ENCODE measurements at regions not wholly inside any gene's neighbourhood (a gene's known extent, or its start where the extent isn't known, plus 50 kb on each side); places are given as distances from the start of the nearest gene placed in this dataset.

GRCh38 chr5:125113328-125113727 is 366.9 kb upstream of the ZNF608 start:
- Mint-ChIP-seq H3K36me3 (peaks cover 7% of the 10 kb centered on the region), H3K4me3 (no peak overlapping the region), H3K4me1 (peaks cover 8% of the 10 kb centered on the region), H3K27ac (no peak overlapping the region), H3K27me3 (ENCODE audit: insufficient read depth, low read depth) (peaks cover 3% of the 10 kb centered on the region), H3K9me3 (peaks cover 18% of the 10 kb centered on the region)
- H3K79me2 ChIP-seq (ENCODE audit: low read depth) = no peaks in the 10 kb centered on the region
- no peaks in the 10 kb centered on the region for H4K20me1 ChIP-seq (ENCODE audit: low read depth)
- H3K36me3 ChIP-seq = no peaks in the 10 kb centered on the region
- H3K9me3 ChIP-seq (ENCODE audit: low read depth) = no peaks in the 10 kb centered on the region
- H3K27me3 ChIP-seq = no peaks in the 10 kb centered on the region
- no peak overlapping the region for H3K4me3 ChIP-seq
- no peak overlapping the region for H3K27ac ChIP-seq
- no peak overlapping the region for H3K9ac ChIP-seq
- TF ChIP-seq EZH2 (IDR thresholded peaks at IDR 0.05) (no peak), EZH2phosphoT487 (IDR thresholded peaks at IDR 0.05) (no peak)
- no peak overlapping the region for H2AFZ ChIP-seq (replicated peaks)
- no peaks in the 10 kb centered on the region for H3F3A ChIP-seq (ENCODE audit: low read depth)
- H3K4me1 ChIP-seq = no peaks in the 10 kb centered on the region
- no peak for DNase-seq (ENCODE audit: low spot score)
- H3K4me2 ChIP-seq = no peak overlapping the region

GRCh38 chr5:125115195-125115525 is 368.7 kb upstream of the ZNF608 start:
- no peak for TF ChIP-seq EZH2 (IDR thresholded peaks at IDR 0.05)
- no peak for TF ChIP-seq CTCF (IDR thresholded peaks at IDR 0.05)
- TF ChIP-seq EZH2phosphoT487 (IDR thresholded peaks at IDR 0.05) = no peak
- Mint-ChIP-seq H3K4me3 (no peak overlapping the region), H3K9me3 (peaks cover 19% of the 10 kb centered on the region)

GRCh38 chr5:125117566-125117965 is 371.1 kb upstream of the ZNF608 start:
- peaks cover 14% of the 10 kb centered on the region for H3K9me3 Mint-ChIP-seq
- no peaks in the 10 kb centered on the region for H4K20me1 ChIP-seq (ENCODE audit: low read depth)
- H2AFZ ChIP-seq (replicated peaks) = no peak overlapping the region
- H3K4me1 Mint-ChIP-seq = peaks cover 8% of the 10 kb centered on the region
- H3K4me1 ChIP-seq = no peaks in the 10 kb centered on the region
- H3K27ac ChIP-seq = no peak overlapping the region
- no peak overlapping the region for H3K9ac ChIP-seq
- H3K4me3 ChIP-seq = no peak overlapping the region
- H3K27ac Mint-ChIP-seq = peak overlapping the region; percentile 39
- DNase-seq (ENCODE audit: low spot score) = no peak
- H3K27me3 Mint-ChIP-seq (ENCODE audit: insufficient read depth, low read depth) = peaks cover 3% of the 10 kb centered on the region
- H3K36me3 ChIP-seq = no peaks in the 10 kb centered on the region
- H3K4me2 ChIP-seq = no peak overlapping the region
- no peak overlapping the region for H3K4me3 Mint-ChIP-seq
- peaks cover 2% of the 10 kb centered on the region for H3K36me3 Mint-ChIP-seq
- H3K27me3 ChIP-seq = no peaks in the 10 kb centered on the region
- H3K9me3 ChIP-seq (ENCODE audit: low read depth) = no peaks in the 10 kb centered on the region
- H3F3A ChIP-seq (ENCODE audit: low read depth) = no peaks in the 10 kb centered on the region
- TF ChIP-seq CTCF (IDR thresholded peaks at IDR 0.05) = no peak
- TF ChIP-seq EZH2phosphoT487 (IDR thresholded peaks at IDR 0.05) = no peak
- TF ChIP-seq EZH2 (IDR thresholded peaks at IDR 0.05) = no peak
- H3K79me2 ChIP-seq (ENCODE audit: low read depth) = no peaks in the 10 kb centered on the region

More at GRCh38 chr5:125115195-125115525, 368.7 kb upstream of the ZNF608 start:
- Histone ChIP-seq H3F3A (ENCODE audit: low read depth) (no peaks in the 10 kb centered on the region), H3K27ac (no peak overlapping the region), H3K36me3 (no peaks in the 10 kb centered on the region), H3K79me2 (ENCODE audit: low read depth) (no peaks in the 10 kb centered on the region), H3K4me3 (no peak overlapping the region), H3K9me3 (ENCODE audit: low read depth) (no peaks in the 10 kb centered on the region), H3K4me1 (no peaks in the 10 kb centered on the region), H3K9ac (no peak overlapping the region), H4K20me1 (ENCODE audit: low read depth) (no peaks in the 10 kb centered on the region), H2AFZ (replicated peaks) (no peak overlapping the region), H3K4me2 (no peak overlapping the region), H3K27me3 (no peaks in the 10 kb centered on the region)
- Mint-ChIP-seq H3K27me3 (ENCODE audit: insufficient read depth, low read depth) (peaks cover 3% of the 10 kb centered on the region), H3K36me3 (peaks cover 7% of the 10 kb centered on the region), H3K27ac (peak overlapping the region; percentile 85), H3K4me1 (peaks cover 8% of the 10 kb centered on the region)
- DNase-seq (ENCODE audit: low spot score) = no peak

GRCh38 chr5:125120012-125120411 is 373.6 kb upstream of the ZNF608 start:
- Histone ChIP-seq H3K4me2 (no peak overlapping the region), H4K20me1 (ENCODE audit: low read depth) (no peaks in the 10 kb centered on the region), H3F3A (ENCODE audit: low read depth) (no peaks in the 10 kb centered on the region), H3K36me3 (no peaks in the 10 kb centered on the region), H3K9me3 (ENCODE audit: low read depth) (no peaks in the 10 kb centered on the region), H2AFZ (replicated peaks) (no peak overlapping the region), H3K4me1 (no peaks in the 10 kb centered on the region), H3K4me3 (no peak overlapping the region), H3K9ac (no peak overlapping the region), H3K27me3 (no peaks in the 10 kb centered on the region), H3K27ac (no peak overlapping the region), H3K79me2 (ENCODE audit: low read depth) (no peaks in the 10 kb centered on the region)
- H3K4me1 Mint-ChIP-seq = peaks cover 8% of the 10 kb centered on the region
- no peak for DNase-seq (ENCODE audit: low spot score)
- peaks cover 3% of the 10 kb centered on the region for H3K27me3 Mint-ChIP-seq (ENCODE audit: insufficient read depth, low read depth)
- TF ChIP-seq EZH2phosphoT487 (IDR thresholded peaks at IDR 0.05) = no peak
- TF ChIP-seq CTCF (IDR thresholded peaks at IDR 0.05) = no peak
- no peak for TF ChIP-seq EZH2 (IDR thresholded peaks at IDR 0.05)
- H3K27ac Mint-ChIP-seq = no peak overlapping the region
- H3K36me3 Mint-ChIP-seq = peaks cover 2% of the 10 kb centered on the region
- H3K9me3 Mint-ChIP-seq = peaks cover 12% of the 10 kb centered on the region
- no peak overlapping the region for H3K4me3 Mint-ChIP-seq
